Fibroblast of mammary gland (primary cell): ENCODE measurements at regions not wholly inside any gene's neighbourhood (a gene's known extent, or its start where the extent isn't known, plus 50 kb on each side); places are given as distances from the start of the nearest gene placed in this dataset.

Source experiments
- DNase-seq: peaks from one replicate; pipeline ENCODE4 v3.0.0-alpha.2; 2010; ENCODE audit warnings: low read depth
- H3K4me3 ChIP-seq: 2 replicates; pipeline ENCODE4 v1.5.1; 2011; ENCODE audit warnings: low read depth, mild to moderate bottlenecking, low read length, moderate library complexity; ENCODE audit not compliant: control insufficient read depth
- TF ChIP-seq, protein P1 (sequence below): conservative IDR thresholded peaks from 2 replicates; pipeline ENCODE4 v1.5.1; 2011; ENCODE audit warnings: low read depth, low read length, inconsistent platforms; ENCODE audit not compliant: control insufficient read depth, insufficient read depth

DNA sequence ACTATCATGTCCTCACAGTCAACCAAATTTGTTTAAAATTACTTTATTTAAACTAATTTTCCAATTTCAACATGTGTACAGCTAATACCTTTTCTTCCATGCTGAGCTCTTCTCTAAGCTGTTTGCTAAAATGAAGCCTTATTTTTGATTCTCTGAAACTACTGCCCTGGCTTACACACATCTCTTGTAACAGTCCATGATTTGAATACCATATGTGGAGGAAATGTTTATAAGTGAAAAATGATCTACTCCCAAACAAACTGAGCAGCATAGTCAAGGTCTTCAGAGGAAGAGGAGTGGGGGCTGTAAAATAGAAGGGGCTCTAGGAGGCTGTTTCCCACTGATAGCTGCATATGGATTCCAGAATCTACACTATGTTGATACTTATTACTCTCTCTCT, 188.7 kb downstream of the ANKRD50 start:
- H3K4me3 ChIP-seq: no peak overlapping the region
- DNase-seq: no peak
- TF ChIP-seq, protein P1, sequence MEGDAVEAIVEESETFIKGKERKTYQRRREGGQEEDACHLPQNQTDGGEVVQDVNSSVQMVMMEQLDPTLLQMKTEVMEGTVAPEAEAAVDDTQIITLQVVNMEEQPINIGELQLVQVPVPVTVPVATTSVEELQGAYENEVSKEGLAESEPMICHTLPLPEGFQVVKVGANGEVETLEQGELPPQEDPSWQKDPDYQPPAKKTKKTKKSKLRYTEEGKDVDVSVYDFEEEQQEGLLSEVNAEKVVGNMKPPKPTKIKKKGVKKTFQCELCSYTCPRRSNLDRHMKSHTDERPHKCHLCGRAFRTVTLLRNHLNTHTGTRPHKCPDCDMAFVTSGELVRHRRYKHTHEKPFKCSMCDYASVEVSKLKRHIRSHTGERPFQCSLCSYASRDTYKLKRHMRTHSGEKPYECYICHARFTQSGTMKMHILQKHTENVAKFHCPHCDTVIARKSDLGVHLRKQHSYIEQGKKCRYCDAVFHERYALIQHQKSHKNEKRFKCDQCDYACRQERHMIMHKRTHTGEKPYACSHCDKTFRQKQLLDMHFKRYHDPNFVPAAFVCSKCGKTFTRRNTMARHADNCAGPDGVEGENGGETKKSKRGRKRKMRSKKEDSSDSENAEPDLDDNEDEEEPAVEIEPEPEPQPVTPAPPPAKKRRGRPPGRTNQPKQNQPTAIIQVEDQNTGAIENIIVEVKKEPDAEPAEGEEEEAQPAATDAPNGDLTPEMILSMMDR: no peak

DNA sequence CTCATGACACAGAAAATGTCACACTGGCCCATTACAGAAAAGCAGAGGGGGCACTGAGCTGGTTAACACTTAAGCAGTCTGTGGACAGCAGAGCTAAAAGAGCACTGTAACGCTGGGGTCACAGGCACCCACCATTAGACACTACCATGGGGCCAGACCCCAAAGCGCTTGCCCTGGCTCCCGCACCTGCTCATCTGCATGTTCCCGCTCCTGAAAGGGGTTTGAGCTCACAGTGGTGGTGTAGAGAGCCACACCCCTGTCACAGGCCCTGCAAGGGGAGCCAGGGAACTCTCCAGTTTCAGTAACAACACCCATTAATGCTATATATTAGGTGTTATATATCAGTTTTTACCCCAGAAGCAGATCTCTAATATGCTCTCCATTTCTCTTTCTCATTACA, 187.0 kb downstream of the ANKRD50 start:
- no peak for DNase-seq
- TF ChIP-seq, protein P1: no peak
- H3K4me3 ChIP-seq: no peak overlapping the region

DNA sequence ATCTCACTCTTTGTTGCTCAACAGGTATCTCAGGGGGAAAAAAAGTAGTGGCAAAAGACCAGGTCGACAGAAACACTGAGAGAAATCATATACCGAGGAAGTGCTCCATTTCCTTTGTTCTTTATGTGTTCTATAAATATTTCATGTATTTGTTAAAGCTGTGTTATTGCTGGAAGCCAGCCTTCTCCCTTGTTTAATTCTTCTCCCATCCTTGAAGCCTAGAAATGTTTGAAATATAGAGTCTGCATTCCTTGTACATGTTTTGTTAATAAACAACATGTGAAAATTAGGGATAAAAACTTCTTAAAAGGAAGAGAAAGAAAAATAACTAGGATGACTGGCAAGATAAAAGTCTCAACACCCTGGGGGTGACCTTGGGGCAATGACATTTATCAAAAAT, 186.2 kb downstream of the ANKRD50 start:
- DNase-seq: no peak
- TF ChIP-seq, protein P1: no peak
- no peak overlapping the region for H3K4me3 ChIP-seq

DNA sequence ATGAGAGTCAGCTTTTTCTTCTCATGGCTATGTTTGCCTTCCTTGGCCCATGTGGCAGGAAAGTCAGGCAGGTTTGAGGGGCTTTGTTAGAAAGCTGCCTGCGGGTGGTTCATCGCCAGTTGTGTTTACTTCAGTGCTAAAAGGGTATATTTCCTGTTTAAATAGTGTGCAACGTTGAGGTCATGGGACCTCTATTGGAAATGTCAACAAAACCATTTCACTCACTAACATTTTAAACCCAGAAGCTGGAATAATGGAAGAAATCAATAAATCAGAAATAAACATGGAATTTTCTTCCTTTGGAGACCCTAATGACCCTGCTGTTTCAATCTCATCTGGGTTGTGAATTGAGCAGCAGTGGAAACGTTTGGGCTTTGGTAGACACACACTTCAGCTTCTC, 185.8 kb downstream of the ANKRD50 start:
- no peak for DNase-seq
- TF ChIP-seq, protein P1: no peak
- H3K4me3 ChIP-seq: no peak overlapping the region

DNA sequence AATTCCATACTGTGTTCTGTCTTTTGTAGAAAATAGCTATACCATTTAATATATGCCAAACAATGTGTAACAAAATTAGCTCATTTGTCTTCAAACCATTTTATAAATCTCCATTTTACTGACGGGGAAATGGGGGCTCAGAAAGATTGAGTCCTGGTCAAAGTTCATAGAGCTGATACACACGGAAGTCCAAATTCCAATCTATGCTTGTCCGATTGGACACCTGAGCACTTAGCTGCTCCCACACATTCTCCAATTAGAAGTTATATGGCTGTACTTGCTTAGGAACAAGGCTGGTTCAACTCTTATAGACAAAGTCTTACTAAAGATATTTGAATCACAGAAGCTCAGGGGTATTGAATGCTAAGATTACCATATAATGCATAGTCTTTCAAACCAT, 185.2 kb downstream of the ANKRD50 start:
- H3K4me3 ChIP-seq: no peak overlapping the region
- TF ChIP-seq, protein P1: no peak
- no peak for DNase-seq

DNA sequence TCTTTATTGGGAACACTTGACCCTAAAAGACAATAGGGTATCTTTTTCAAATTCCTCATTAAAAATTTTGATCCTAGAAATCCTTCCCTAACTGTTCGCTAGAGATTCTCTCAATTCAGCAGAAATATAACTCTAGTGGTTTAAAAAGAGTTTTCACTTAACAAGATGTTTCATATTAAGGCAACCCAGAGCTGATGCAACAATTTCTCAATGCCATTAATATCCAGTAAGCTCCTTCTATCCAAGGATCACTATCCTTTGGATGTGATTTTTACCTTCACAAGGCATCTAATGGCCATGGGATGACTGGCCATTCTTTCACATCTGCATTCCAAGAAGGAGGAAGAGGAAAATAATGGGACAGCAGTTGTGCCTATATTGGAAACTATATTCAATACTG, 183.4 kb downstream of the ANKRD50 start:
- TF ChIP-seq, protein P1: no peak
- no peak overlapping the region for H3K4me3 ChIP-seq
- DNase-seq: peak; percentile 27

DNA sequence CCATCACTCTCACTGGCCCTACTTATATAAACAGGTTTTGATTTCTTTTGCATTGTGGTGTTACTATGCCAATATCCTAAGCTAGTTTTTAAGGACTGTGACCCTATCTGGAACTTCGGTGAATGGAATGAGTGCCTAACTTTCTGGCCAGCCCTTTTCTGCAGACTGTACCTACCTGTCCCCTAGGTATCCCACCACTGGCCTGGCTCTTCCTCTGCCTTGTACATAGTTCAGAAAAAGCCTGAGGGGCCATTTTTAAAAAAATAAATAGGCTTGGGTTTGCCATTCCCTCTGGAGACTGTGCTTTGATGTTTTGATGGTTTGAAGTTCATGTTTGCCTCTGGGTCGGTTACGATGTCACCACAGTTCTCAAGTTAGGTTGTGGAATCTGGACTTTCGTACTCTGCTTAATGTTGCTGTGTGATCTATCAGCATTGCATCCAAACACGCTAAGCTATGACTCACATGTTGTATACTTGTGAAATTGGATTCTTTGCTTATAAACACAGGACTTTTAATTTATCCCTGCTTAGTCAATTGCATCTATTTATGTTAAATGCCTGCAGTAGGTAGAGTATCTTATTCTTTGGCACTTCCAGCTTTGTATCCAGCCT, 182.0 kb downstream of the ANKRD50 start:
- peak; percentile 77 for DNase-seq
- TF ChIP-seq, protein P1: no peak

More for the DNA sequence above, 182.0 kb downstream of the ANKRD50 start:
- H3K4me3 ChIP-seq: no peak overlapping the region
